ENCODE measurements at regions not wholly inside any gene's neighbourhood (a gene's known extent, or its start where the extent isn't known, plus 50 kb on each side); places are given as distances from the start of the nearest gene placed in this dataset.

- DNase-seq (ENCODE audit: low read depth in 4 of 4, low spot score in 3 of 4) = no peak
These were observed 317.5 kb upstream of the RAB6C start for GRCh38 chr2:129661935-129662334.

GRCh38 chr2:129667577-129667976 lies 311.9 kb upstream of the RAB6C start:
- DNase-seq (ENCODE audit: low read depth in 4 of 4, low spot score in 3 of 4) = no peak

GRCh38 chr2:129672521-129672920 lies 306.9 kb upstream of the RAB6C start:
- DNase-seq (ENCODE audit: low read depth in 4 of 4, low spot score in 3 of 4) = no peak

GRCh38 chr2:129673234-129673633 lies 306.2 kb upstream of the RAB6C start:
- DNase-seq (ENCODE audit: low read depth in 4 of 4, low spot score in 3 of 4) = no peak

- DNase-seq (ENCODE audit: low read depth in 4 of 4, low spot score in 3 of 4) = no peak
These were observed 305.4 kb upstream of the RAB6C start for GRCh38 chr2:129673847-129674711.

- no peak for DNase-seq (ENCODE audit: low read depth in 4 of 4, low spot score in 3 of 4)
These were observed 300.7 kb upstream of the RAB6C start for GRCh38 chr2:129678751-129679150.

- no peak for DNase-seq (ENCODE audit: low read depth in 4 of 4, low spot score in 3 of 4)
These were observed 297.7 kb upstream of the RAB6C start for GRCh38 chr2:129681788-129682187.

GRCh38 chr2:129689653-129690448 lies 289.6 kb upstream of the RAB6C start:
- DNase-seq (ENCODE audit: low read depth in 4 of 4, low spot score in 3 of 4) = no peak

- DNase-seq (ENCODE audit: low read depth in 4 of 4, low spot score in 3 of 4) = no peak
These were observed 284.0 kb upstream of the RAB6C start for GRCh38 chr2:129695496-129695895.

- DNase-seq (ENCODE audit: low read depth in 4 of 4, low spot score in 3 of 4) = no peak
These were observed 280.9 kb upstream of the RAB6C start for GRCh38 chr2:129698593-129698992.

- DNase-seq (ENCODE audit: low read depth in 4 of 4, low spot score in 3 of 4) = no peak
These were observed 279.5 kb upstream of the RAB6C start for GRCh38 chr2:129699781-129700573.

- DNase-seq (ENCODE audit: low read depth in 4 of 4, low spot score in 3 of 4) = no peak
These were observed 276.9 kb upstream of the RAB6C start for GRCh38 chr2:129702416-129703176.

- DNase-seq (ENCODE audit: low read depth in 4 of 4, low spot score in 3 of 4) = no peak
These were observed 274.4 kb upstream of the RAB6C start for GRCh38 chr2:129705085-129705484.

GRCh38 chr2:129707800-129708199 lies 271.7 kb upstream of the RAB6C start:
- no peak for DNase-seq (ENCODE audit: low read depth in 4 of 4, low spot score in 3 of 4)

- no peak for DNase-seq (ENCODE audit: low read depth in 4 of 4, low spot score in 3 of 4)
These were observed 271.1 kb upstream of the RAB6C start for GRCh38 chr2:129708221-129708967.

GRCh38 chr2:129709001-129709955 lies 270.2 kb upstream of the RAB6C start:
- no peak for DNase-seq (ENCODE audit: low read depth in 4 of 4, low spot score in 3 of 4)

GRCh38 chr2:129709956-129710598 lies 269.4 kb upstream of the RAB6C start:
- no peak for DNase-seq (ENCODE audit: low read depth in 4 of 4, low spot score in 3 of 4)
